Fibroblast of lung (primary cell): ENCODE measurements at regions not wholly inside any gene's neighbourhood (a gene's known extent, or its start where the extent isn't known, plus 50 kb on each side); places are given as distances from the start of the nearest gene placed in this dataset.

Experiments used
- DNase-seq, 2 donors: peaks; one replicate each; pipeline versions ENCODE4 v3.0.0 to v3.0.0-alpha.2; 2010; ENCODE audit warnings: low read depth in 2 of 2
- H2AFZ ChIP-seq: 2 replicates; pipeline ENCODE4 v1.5.1; 2012; ENCODE audit warnings: low read length, control low read depth, inconsistent platforms
- H3K27ac ChIP-seq: 2 replicates; pipeline ENCODE4 v1.5.1; 2011; ENCODE audit warnings: low read length, control low read depth; ENCODE audit not compliant: insufficient read depth
- H3K27me3 ChIP-seq: 2 replicates; pipeline ENCODE4 v1.5.1; 2011; ENCODE audit warnings: mild to moderate bottlenecking, low read length; ENCODE audit not compliant: control insufficient read depth, insufficient read depth
- H3K36me3 ChIP-seq: 2 replicates; pipeline ENCODE4 v1.5.1; 2011; ENCODE audit warnings: low read length; ENCODE audit not compliant: control insufficient read depth, insufficient read depth
- H3K4me1 ChIP-seq: 2 replicates; pipeline ENCODE4 v1.5.1; 2011; ENCODE audit warnings: low read length; ENCODE audit not compliant: control insufficient read depth, insufficient read depth; ENCODE audit errors: extremely low read depth
- H3K4me2 ChIP-seq: 2 replicates; pipeline ENCODE4 v1.5.1; 2011; ENCODE audit warnings: low read length, control low read depth; ENCODE audit not compliant: insufficient read depth; ENCODE audit errors: extremely low read depth
- H3K4me3 ChIP-seq, 4 experiments: fragments of 200-600 bp in 1 of 4; sonication (generic) in 1 of 4; replicated peaks in 1 of 4; 2 replicates each; pipeline ENCODE4 v1.5.1; 2011 to 2016; ENCODE audit warnings: low read length in 4 of 4, low read depth in 3 of 4, mild to moderate bottlenecking in 3 of 4, control low read depth in 2 of 4, inconsistent platforms in 1 of 4, mixed read lengths in 1 of 4; ENCODE audit not compliant: insufficient read depth in 1 of 4; ENCODE audit errors: control extremely low read depth in 1 of 4
- H3K79me2 ChIP-seq: 2 replicates; pipeline ENCODE4 v1.5.1; 2012; ENCODE audit warnings: mild to moderate bottlenecking, low read length, inconsistent platforms; ENCODE audit not compliant: control insufficient read depth, insufficient read depth
- H3K9ac ChIP-seq: 2 replicates; pipeline ENCODE4 v1.5.1; 2011; ENCODE audit warnings: mild to moderate bottlenecking, low read length, control low read depth; ENCODE audit not compliant: insufficient read depth
- H3K9me3 ChIP-seq: 2 replicates; pipeline ENCODE4 v1.5.1; 2012; ENCODE audit warnings: low read depth, low read length; ENCODE audit not compliant: control insufficient read depth, insufficient read depth
- H4K20me1 ChIP-seq: 2 replicates; pipeline ENCODE4 v1.5.1; 2011; ENCODE audit warnings: low read length; ENCODE audit not compliant: control insufficient read depth, insufficient read depth; ENCODE audit errors: extremely low read depth
- CTCF ChIP-seq, 2 donors: IDR thresholded peaks in 1 of 2; conservative IDR thresholded peaks in 1 of 2; 1 replicate in 1 of 2; 2 replicates in 1 of 2; pipeline ENCODE4 v1.5.1; 2011 to 2012; ENCODE audit warnings: low read length in 2 of 2, control low read depth in 1 of 2, inconsistent platforms in 1 of 2, low read depth in 1 of 2, mild to moderate bottlenecking in 1 of 2
- EZH2 ChIP-seq: IDR thresholded peaks from 2 replicates; pipeline ENCODE4 v1.5.1; 2012; ENCODE audit warnings: low read length, control low read depth, mild to moderate bottlenecking; ENCODE audit errors: missing control alignments

GRCh38 chr18:72013427-72013850, 530.7 kb downstream of the CBLN2 start:
- TF ChIP-seq CTCF (conservative IDR thresholded peaks at IDR 0.05 in 1 of 2, IDR thresholded peaks at IDR 0.05 in 1 of 2; ENCODE audit: low read depth in 1 of 2, low read length in 2 of 2) (no peak), EZH2 (no peak)
- Histone ChIP-seq H4K20me1 (no peaks in the 10 kb centered on the region), H3K4me2 (no peak overlapping the region), H3K4me3 (no peak overlapping the region), H3K36me3 (no peaks in the 10 kb centered on the region), H3K27ac (no peak overlapping the region), H2AFZ (no peak overlapping the region), H3K27me3 (no peaks in the 10 kb centered on the region), H3K4me1 (no peaks in the 10 kb centered on the region), H3K9ac (no peak overlapping the region), H3K79me2 (no peaks in the 10 kb centered on the region), H3K9me3 (no peaks in the 10 kb centered on the region)
- peak; percentile 2 to 4 for DNase-seq

- Histone ChIP-seq H3K9me3 (no peaks in the 10 kb centered on the region), H3K27me3 (no peaks in the 10 kb centered on the region), H3K79me2 (no peaks in the 10 kb centered on the region), H3K27ac (no peak overlapping the region), H3K4me2 (no peak overlapping the region), H2AFZ (no peak overlapping the region), H3K4me3 (no peak overlapping the region), H3K4me1 (no peaks in the 10 kb centered on the region), H3K36me3 (no peaks in the 10 kb centered on the region), H3K9ac (no peak overlapping the region), H4K20me1 (no peaks in the 10 kb centered on the region)
- DNase-seq, result no peak
- no peak for TF ChIP-seq CTCF (conservative IDR thresholded peaks at IDR 0.05 in 1 of 2, IDR thresholded peaks at IDR 0.05 in 1 of 2; ENCODE audit: low read depth in 1 of 2, low read length in 2 of 2)
These were observed 545.5 kb downstream of the CBLN2 start for GRCh38 chr18:71998547-71999097.

GRCh38 chr18:71995904-71996465, 548.2 kb downstream of the CBLN2 start:
- H3K9me3 ChIP-seq, result no peaks in the 10 kb centered on the region
- TF ChIP-seq CTCF (conservative IDR thresholded peaks at IDR 0.05 in 1 of 2, IDR thresholded peaks at IDR 0.05 in 1 of 2; ENCODE audit: low read depth in 1 of 2, low read length in 2 of 2) (no peak), EZH2 (no peak)
- DNase-seq, result no peak
- H2AFZ ChIP-seq, result no peak overlapping the region
- H4K20me1 ChIP-seq, result no peaks in the 10 kb centered on the region
- no peak overlapping the region for H3K9ac ChIP-seq
- no peak overlapping the region for H3K27ac ChIP-seq
- no peaks in the 10 kb centered on the region for H3K27me3 ChIP-seq
- H3K4me1 ChIP-seq, result no peaks in the 10 kb centered on the region
- H3K79me2 ChIP-seq, result no peaks in the 10 kb centered on the region
- H3K36me3 ChIP-seq, result no peaks in the 10 kb centered on the region
- H3K4me3 ChIP-seq, result no peak overlapping the region
- no peak overlapping the region for H3K4me2 ChIP-seq
